Trophoblast cell (in vitro differentiated cells and primary cell): ENCODE measurements at regions not wholly inside any gene's neighbourhood (a gene's known extent, or its start where the extent isn't known, plus 50 kb on each side); places are given as distances from the start of the nearest gene placed in this dataset.
"Not testable (repeated sequence)": the region's sequence is repeated elsewhere in the genome, so short reads cannot be mapped to it uniquely, and the experiment has no call there.

Source experiments
- DNase-seq, 2 donors: peaks; one replicate each; pipeline ENCODE4 v3.0.0-alpha.2; 2016
- H2AFZ ChIP-seq: 2 replicates; pipeline ENCODE4 v1.6.1; 2013; ENCODE audit warnings: low read length, moderate library complexity, mild to moderate bottlenecking; ENCODE audit not compliant: insufficient read depth, poor library complexity
- H2AK5ac ChIP-seq: 2 replicates; pipeline ENCODE4 v1.6.1; 2013; ENCODE audit warnings: mild to moderate bottlenecking, low read length
- H2BK120ac ChIP-seq: 2 replicates; pipeline ENCODE4 v1.6.1; 2013; ENCODE audit warnings: low read length, mild to moderate bottlenecking, moderate library complexity; ENCODE audit not compliant: insufficient read depth, poor library complexity
- H2BK12ac ChIP-seq: 2 replicates; pipeline ENCODE4 v1.6.1; 2013; ENCODE audit warnings: mild to moderate bottlenecking, low read length, moderate library complexity
- H2BK5ac ChIP-seq: 2 replicates; pipeline ENCODE4 v1.6.1; 2013; ENCODE audit warnings: low read length, low read depth, moderate library complexity, mild to moderate bottlenecking; ENCODE audit not compliant: poor library complexity
- H3K14ac ChIP-seq: 2 replicates; pipeline ENCODE4 v1.6.1; 2013; ENCODE audit warnings: mild to moderate bottlenecking, low read length
- H3K18ac ChIP-seq: 2 replicates; pipeline ENCODE4 v1.6.1; 2013; ENCODE audit warnings: mild to moderate bottlenecking, low read length
- H3K23ac ChIP-seq: 2 replicates; pipeline ENCODE4 v1.6.1; 2013; ENCODE audit warnings: low read length
- H3K27ac ChIP-seq: 2 replicates; pipeline ENCODE4 v1.5.1; 2013; ENCODE audit warnings: low read depth, mild to moderate bottlenecking, inconsistent platforms, low read length, moderate library complexity
- H3K27me3 ChIP-seq: 2 replicates; pipeline ENCODE4 v1.6.1; 2013; ENCODE audit warnings: inconsistent platforms, mild to moderate bottlenecking, low read length, moderate library complexity; ENCODE audit not compliant: insufficient read depth
- H3K36me3 ChIP-seq, 2 experiments: 1 replicate in 1 of 2; 2 replicates in 1 of 2; pipeline ENCODE4 v1.6.1; 2013; ENCODE audit warnings: low read length in 2 of 2, mild to moderate bottlenecking in 2 of 2, moderate library complexity in 1 of 2; ENCODE audit not compliant: insufficient read depth in 2 of 2, control insufficient read depth in 1 of 2
- H3K4ac ChIP-seq: 2 replicates; pipeline ENCODE4 v1.6.1; 2013; ENCODE audit warnings: low read depth, mild to moderate bottlenecking, low read length, moderate library complexity
- H3K4me1 ChIP-seq, 2 experiments: 1 replicate in 1 of 2; 2 replicates in 1 of 2; pipeline ENCODE4 v1.6.1; 2013; ENCODE audit warnings: low read length in 2 of 2, mild to moderate bottlenecking in 2 of 2, moderate library complexity in 1 of 2; ENCODE audit not compliant: insufficient read depth in 2 of 2, control insufficient read depth in 1 of 2
- H3K4me2 ChIP-seq: 2 replicates; pipeline ENCODE4 v1.6.1; 2013; ENCODE audit warnings: inconsistent platforms, mild to moderate bottlenecking, low read length, moderate library complexity
- H3K4me3 ChIP-seq: 2 replicates; pipeline ENCODE4 v1.5.1; 2013; ENCODE audit warnings: mild to moderate bottlenecking, low read depth, low read length, inconsistent platforms
- H3K79me1 ChIP-seq: one replicate; pipeline ENCODE4 v1.6.1; 2013; ENCODE audit warnings: low read length
- H3K79me2 ChIP-seq: 2 replicates; pipeline ENCODE4 v1.6.1; 2013; ENCODE audit warnings: low read length, mild to moderate bottlenecking; ENCODE audit not compliant: control insufficient read depth, insufficient read depth, poor library complexity
- H3K9ac ChIP-seq: 2 replicates; pipeline ENCODE4 v1.6.1; 2013; ENCODE audit warnings: mild to moderate bottlenecking, low read length
- H3K9me3 ChIP-seq: 2 replicates; pipeline ENCODE4 v1.6.1; 2013; ENCODE audit warnings: low read depth, mild to moderate bottlenecking, control low read depth, inconsistent platforms, low read length; ENCODE audit not compliant: insufficient read depth
- H4K12ac ChIP-seq: 2 replicates; pipeline ENCODE4 v1.6.1; 2013; ENCODE audit warnings: low read depth, mild to moderate bottlenecking, low read length, moderate library complexity
- H4K8ac ChIP-seq: 2 replicates; pipeline ENCODE4 v1.6.1; 2013; ENCODE audit warnings: low read depth, mild to moderate bottlenecking, low read length, moderate library complexity
- H4K91ac ChIP-seq: one replicate; pipeline ENCODE4 v1.6.1; 2013; ENCODE audit warnings: low read depth, mild to moderate bottlenecking, low read length, moderate library complexity
- WGBS: extraction: QIAGEN DNeasy Blood & Tissue Kit; methylation state at CpG from one replicate; pipeline ENCODE4 v1.1.7; 2013; ENCODE audit warnings: missing lambda C conversion rate; ENCODE audit not compliant: insufficient read length, insufficient coverage; ENCODE audit errors: extremely low coverage; 5-methylcytosine and 5-hydroxymethylcytosine counted together

GRCh38 chr6:58237124-58237523, 919.7 kb downstream of the PRIM2 start:
- not testable (repeated sequence) for H3K9me3 ChIP-seq, H2BK12ac ChIP-seq, H3K4me1 ChIP-seq, H3K14ac ChIP-seq, H2BK5ac ChIP-seq, H3K4me3 ChIP-seq, H3K23ac ChIP-seq, H3K27me3 ChIP-seq, H3K9ac ChIP-seq, DNase-seq, H3K27ac ChIP-seq, H2AFZ ChIP-seq, H3K4ac ChIP-seq, H3K79me1 ChIP-seq, H4K91ac ChIP-seq, H3K4me2 ChIP-seq, H4K8ac ChIP-seq, H3K18ac ChIP-seq, H2BK120ac ChIP-seq, H4K12ac ChIP-seq, H2AK5ac ChIP-seq, H3K36me3 ChIP-seq, H3K79me2 ChIP-seq
- WGBS = no CpG with 5 or more reads among the region's 1 CpG

- not testable (repeated sequence) for H3K18ac ChIP-seq, H3K27me3 ChIP-seq, H3K14ac ChIP-seq, H3K79me2 ChIP-seq, H3K4ac ChIP-seq, H3K4me1 ChIP-seq, H3K27ac ChIP-seq, H3K9ac ChIP-seq, H2AK5ac ChIP-seq, H3K79me1 ChIP-seq, H3K4me2 ChIP-seq, H2AFZ ChIP-seq, H3K4me3 ChIP-seq, H4K12ac ChIP-seq, H2BK5ac ChIP-seq, H3K36me3 ChIP-seq, H4K8ac ChIP-seq, DNase-seq, H2BK12ac ChIP-seq, H2BK120ac ChIP-seq, H3K23ac ChIP-seq, H4K91ac ChIP-seq, H3K9me3 ChIP-seq
These were observed 921.0 kb downstream of the PRIM2 start for GRCh38 chr6:58238421-58238820.

- H3K4me2 ChIP-seq, H3K79me2 ChIP-seq, DNase-seq, H2BK5ac ChIP-seq, H3K27ac ChIP-seq, H3K36me3 ChIP-seq, H2BK120ac ChIP-seq, H3K9ac ChIP-seq, H3K4me1 ChIP-seq, H3K4me3 ChIP-seq, H2AK5ac ChIP-seq, H4K8ac ChIP-seq, H2BK12ac ChIP-seq, H2AFZ ChIP-seq, H3K4ac ChIP-seq, H3K23ac ChIP-seq, H4K91ac ChIP-seq, H3K9me3 ChIP-seq, H3K79me1 ChIP-seq, H3K27me3 ChIP-seq, H4K12ac ChIP-seq, H3K14ac ChIP-seq, H3K18ac ChIP-seq: not testable (repeated sequence)
- WGBS = no CpG with 5 or more reads among the region's 23 CpGs
These were observed 940.2 kb downstream of the PRIM2 start for GRCh38 chr6:58257625-58258024.

GRCh38 chr6:58290177-58290576, 972.7 kb downstream of the PRIM2 start:
- no peaks in the 10 kb centered on the region for H3K36me3 ChIP-seq
- no peak overlapping the region for H3K4me3 ChIP-seq
- H2BK120ac ChIP-seq = no peak overlapping the region
- no peak for DNase-seq
- no peaks in the 10 kb centered on the region for H3K79me2 ChIP-seq
- H3K9me3 ChIP-seq = peaks cover 2% of the 10 kb centered on the region
- no peak overlapping the region for H2BK5ac ChIP-seq
- no peak overlapping the region for H3K27ac ChIP-seq
- H3K18ac ChIP-seq = no peak overlapping the region
- no peaks in the 10 kb centered on the region for H3K79me1 ChIP-seq
- no peak overlapping the region for H3K23ac ChIP-seq
- H4K12ac ChIP-seq = no peak overlapping the region
- H2AK5ac ChIP-seq = no peak overlapping the region
- H4K91ac ChIP-seq = no peak overlapping the region
- H2BK12ac ChIP-seq = no peak overlapping the region
- no peaks in the 10 kb centered on the region for H3K4me1 ChIP-seq
- H2AFZ ChIP-seq = no peak overlapping the region
- no peak overlapping the region for H3K4ac ChIP-seq
- no peaks in the 10 kb centered on the region for H3K27me3 ChIP-seq
- H3K9ac ChIP-seq = no peak overlapping the region
- H4K8ac ChIP-seq = no peak overlapping the region
- no peak overlapping the region for H3K14ac ChIP-seq
- no peak overlapping the region for H3K4me2 ChIP-seq

GRCh38 chr6:58291319-58291718, 973.9 kb downstream of the PRIM2 start:
- not testable (repeated sequence) for H3K27me3 ChIP-seq, H2BK120ac ChIP-seq, H4K12ac ChIP-seq, H3K4me1 ChIP-seq, H2BK12ac ChIP-seq, H4K8ac ChIP-seq, H2AFZ ChIP-seq, H3K4me2 ChIP-seq, H3K14ac ChIP-seq, H3K18ac ChIP-seq, H2BK5ac ChIP-seq, H4K91ac ChIP-seq, H3K79me2 ChIP-seq, H2AK5ac ChIP-seq, H3K79me1 ChIP-seq, H3K9ac ChIP-seq, H3K23ac ChIP-seq, DNase-seq, H3K36me3 ChIP-seq, H3K4me3 ChIP-seq, H3K4ac ChIP-seq, H3K9me3 ChIP-seq, H3K27ac ChIP-seq
- WGBS = no CpG with 5 or more reads among the region's 1 CpG
